Bronchial epithelial cell (primary cell): ENCODE measurements at regions not wholly inside any gene's neighbourhood (a gene's known extent, or its start where the extent isn't known, plus 50 kb on each side); places are given as distances from the start of the nearest gene placed in this dataset.

Source experiments
- DNase-seq: peaks from one replicate; pipeline ENCODE4 v3.0.0-alpha.2; 2010; ENCODE audit warnings: low read depth
- FAIRE-seq: peaks from 2 replicates; lab custom pipeline; 2011; peaks lifted over from hg19 to GRCh38; lab: Jason Lieb, UNC
- H3K27me3 ChIP-seq: 2 replicates; pipeline ENCODE4 v1.5.1; 2011; ENCODE audit warnings: low read length; ENCODE audit not compliant: control insufficient read depth, insufficient read depth
- H3K36me3 ChIP-seq: 2 replicates; pipeline ENCODE4 v1.5.1; 2011; ENCODE audit warnings: low read length; ENCODE audit not compliant: control insufficient read depth, insufficient read depth
- H3K4me3 ChIP-seq: 2 replicates; pipeline ENCODE4 v1.5.1; 2011; ENCODE audit warnings: mild to moderate bottlenecking, low read depth, low read length, control low read depth
- CTCF ChIP-seq: IDR thresholded peaks from 2 replicates; pipeline ENCODE4 v1.5.1; 2011; ENCODE audit warnings: mild to moderate bottlenecking, moderate library complexity, low read length, control low read depth, inconsistent platforms; ENCODE audit not compliant: insufficient read depth, severe bottlenecking

- peak; percentile 64 for FAIRE-seq
- peak; percentile 80 for DNase-seq
Measured at GRCh38 chr2:144320491-144320890, 199.4 kb downstream of the ZEB2 start.

GRCh38 chr2:144317071-144317738, 202.7 kb downstream of the ZEB2 start:
- no peak for DNase-seq
- Histone ChIP-seq H3K36me3 (no peaks in the 10 kb centered on the region), H3K4me3 (no peak overlapping the region), H3K27me3 (no peaks in the 10 kb centered on the region)
- no peak for FAIRE-seq
- no peak for TF ChIP-seq CTCF

More at GRCh38 chr2:144320491-144320890, 199.4 kb downstream of the ZEB2 start:
- no peak for TF ChIP-seq CTCF
- Histone ChIP-seq H3K27me3 (no peaks in the 10 kb centered on the region), H3K4me3 (no peak overlapping the region), H3K36me3 (no peaks in the 10 kb centered on the region)

DNA sequence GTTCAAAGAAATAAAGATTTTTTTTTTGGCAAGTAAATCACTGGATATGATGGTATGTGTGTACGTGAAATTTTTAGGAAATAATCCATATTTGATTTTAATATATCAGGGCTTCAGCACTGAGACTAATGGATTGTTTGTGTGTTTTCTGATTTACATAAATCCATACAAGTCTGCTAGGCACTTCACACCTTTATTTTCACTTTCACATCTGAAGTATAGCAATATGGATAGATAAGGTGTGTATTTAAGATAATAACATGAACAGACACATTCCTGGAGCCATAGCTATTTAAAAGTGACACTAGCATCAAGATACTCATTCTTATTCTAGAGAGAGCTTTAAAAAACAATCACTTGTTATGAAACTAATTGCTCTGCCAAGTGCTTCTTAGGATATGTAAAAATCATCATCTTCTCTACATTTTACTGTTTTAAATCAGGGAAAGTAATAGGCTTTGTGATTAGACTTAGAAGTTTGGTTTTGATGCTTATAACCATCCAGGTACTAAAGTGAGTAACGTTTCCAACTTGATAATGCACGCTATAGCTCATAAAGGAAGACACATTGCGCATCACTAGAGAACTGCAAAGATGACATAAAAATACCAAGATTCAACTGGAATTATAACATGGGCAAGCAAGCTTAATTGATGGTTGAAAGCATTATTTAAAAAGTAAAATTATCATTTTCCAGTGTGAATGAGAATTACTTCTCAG, 208.9 kb downstream of the ZEB2 start:
- FAIRE-seq (no peak), DNase-seq (no peak)
- H3K4me3 ChIP-seq: no peak overlapping the region
- no peak for TF ChIP-seq CTCF
- no peaks in the 10 kb centered on the region for H3K27me3 ChIP-seq
- H3K36me3 ChIP-seq: no peaks in the 10 kb centered on the region

DNA sequence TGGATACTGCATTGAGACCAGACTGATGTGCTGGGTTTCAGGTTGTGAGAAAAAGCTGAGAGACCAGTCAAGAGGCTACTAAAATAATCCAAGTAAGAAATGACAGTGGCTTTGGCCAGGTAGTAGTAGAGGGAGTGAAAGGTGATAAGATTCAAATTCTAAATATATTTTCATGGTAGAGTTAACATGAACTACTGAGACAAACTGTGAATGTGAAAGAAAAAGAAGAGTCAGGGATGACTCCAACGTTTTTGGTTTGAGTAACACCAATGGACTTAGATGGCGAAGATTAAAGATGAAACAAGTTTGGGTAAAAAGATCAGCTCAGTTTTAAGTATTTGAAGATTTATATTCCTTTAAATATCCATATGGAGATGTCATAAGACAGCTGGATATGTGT, 209.4 kb downstream of the ZEB2 start:
- no peak for FAIRE-seq
- Histone ChIP-seq H3K27me3 (no peaks in the 10 kb centered on the region), H3K36me3 (no peaks in the 10 kb centered on the region), H3K4me3 (no peak overlapping the region)
- DNase-seq: no peak
- no peak for TF ChIP-seq CTCF

GRCh38 chr2:144307711-144308110, 212.2 kb downstream of the ZEB2 start:
- Histone ChIP-seq H3K4me3 (no peak overlapping the region), H3K27me3 (no peaks in the 10 kb centered on the region), H3K36me3 (no peaks in the 10 kb centered on the region)
- DNase-seq (no peak), FAIRE-seq (no peak)
- TF ChIP-seq CTCF: no peak
